K562 (cell line): ENCODE measurements at regions not wholly inside any gene's neighbourhood (a gene's known extent, or its start where the extent isn't known, plus 50 kb on each side); places are given as distances from the start of the nearest gene placed in this dataset.

Source experiments
- ATAC-seq: fragments of 200-7000 bp; cut with Tn5 transposase; 3 replicates; pipeline ENCODE4 v1.9.1; 2020; ENCODE audit warnings: moderate library complexity
- BruUV-seq: library from RNA; stranded (reverse); fragments of 400-500 nt; replicated peaks from 2 replicates; lab custom pipeline; 2021; lab: Mats Ljungman, UMichigan
- CTCF ChIA-PET: fragments of 300-600 bp; formaldehyde crosslinking; extraction: SDS; loops from one replicate; lab custom pipeline; 2021; ENCODE audit warnings: low intra/inter-chr PET ratio; lab: Yijun Ruan, JAX
- POLR2A ChIA-PET: fragments of 300-600, 350-650 bp; sonication (Branson Sonifier 250); formaldehyde crosslinking; extraction: SDS; loops from one replicate; lab custom pipeline; 2021; ENCODE audit warnings: antibody characterized with exemption, inconsistent platforms; lab: Yijun Ruan, JAX
- DNase-seq, 4 experiments: peaks; one replicate each; pipeline versions ENCODE4 v3.0.0 to v3.0.0-alpha.2; 2011 to 2018; ENCODE audit warnings: low spot score in 3 of 4, mixed read lengths in 3 of 4; ENCODE audit errors: extremely low read depth in 1 of 4
- FAIRE-seq: peaks from 2 replicates; lab custom pipeline; 2011; peaks lifted over from hg19 to GRCh38; lab: Jason Lieb, UNC
- H2AFZ ChIP-seq: 2 replicates; pipeline ENCODE4 v1.6.0; 2011; ENCODE audit warnings: low read depth, low read length, control low read depth, inconsistent platforms
- H3K27ac ChIP-seq: fragments of 200-600 bp; 3 replicates; pipeline ENCODE4 v1.8.0; 2011; ENCODE audit warnings: low read depth, mild to moderate bottlenecking, control low read depth, inconsistent platforms, low read length, moderate library complexity, mixed read lengths; ENCODE audit errors: extremely low read depth
- H3K27me3 ChIP-seq, 2 experiments: fragments of 300-600 bp in 1 of 2; 2 replicates in 1 of 2; 3 replicates in 1 of 2; pipeline versions ENCODE4 v1.6.0 to v1.8.0; 2011; ENCODE audit warnings: inconsistent platforms in 2 of 2, low read length in 2 of 2, mild to moderate bottlenecking in 1 of 2, mixed read lengths in 1 of 2, moderate library complexity in 1 of 2; ENCODE audit not compliant: control insufficient read depth in 2 of 2, insufficient read depth in 2 of 2
- H3K36me3 ChIP-seq: fragments of 300-600 bp; 3 replicates; pipeline ENCODE4 v1.8.0; 2011; ENCODE audit warnings: mild to moderate bottlenecking, low read length, inconsistent platforms; ENCODE audit not compliant: control insufficient read depth, insufficient read depth
- H3K4me1 ChIP-seq, 2 experiments: fragments of 200-600 bp in 1 of 2; replicated peaks in 1 of 2; 2 replicates in 1 of 2; 3 replicates in 1 of 2; pipeline versions ENCODE4 v1.5.1 to v1.8.0; 2011; ENCODE audit warnings: inconsistent platforms in 2 of 2, low read length in 2 of 2, mild to moderate bottlenecking in 1 of 2, mixed read lengths in 1 of 2, moderate library complexity in 1 of 2; ENCODE audit not compliant: control insufficient read depth in 2 of 2, insufficient read depth in 2 of 2
- H3K4me2 ChIP-seq: 2 replicates; pipeline ENCODE4 v1.6.1; 2011; ENCODE audit warnings: low read length, control low read depth, inconsistent platforms, mixed read lengths; ENCODE audit not compliant: insufficient read depth
- H3K4me3 ChIP-seq: fragments of 200-600 bp; sonication (generic), shearing (Covaris generic); 2 replicates; pipeline ENCODE4 v1.5.1; 2016; ENCODE audit warnings: control low read depth, inconsistent platforms
- H3K79me2 ChIP-seq: fragments of 200-600 bp; 3 replicates; pipeline ENCODE4 v1.8.0; 2011; ENCODE audit warnings: low read length, inconsistent platforms; ENCODE audit not compliant: control insufficient read depth, insufficient read depth
- H3K9ac ChIP-seq, 2 experiments: 2 replicates each; pipeline versions ENCODE4 v1.6.0 to v1.6.1; 2011; ENCODE audit warnings: low read depth in 2 of 2, low read length in 2 of 2, control low read depth in 1 of 2, inconsistent platforms in 1 of 2, mild to moderate bottlenecking in 1 of 2, mixed read lengths in 1 of 2; ENCODE audit not compliant: insufficient read depth in 1 of 2
- H3K9me1 ChIP-seq: one replicate; pipeline ENCODE4 v1.6.0; 2011; ENCODE audit warnings: inconsistent platforms, mild to moderate bottlenecking, low read length, moderate library complexity; ENCODE audit not compliant: control insufficient read depth, insufficient read depth
- H3K9me3 ChIP-seq: replicated peaks from 2 replicates; pipeline ENCODE4 v1.5.1; 2011; ENCODE audit warnings: low read depth, low read length, inconsistent platforms; ENCODE audit not compliant: control insufficient read depth, insufficient read depth
- H4K20me1 ChIP-seq: replicated peaks from 2 replicates; pipeline ENCODE4 v1.6.1; 2011; ENCODE audit warnings: low read length, inconsistent platforms, mixed read lengths; ENCODE audit not compliant: control insufficient read depth, insufficient read depth
- CBX2 ChIP-seq: fragments of 200-600 bp; sonication (generic); IDR thresholded peaks from one replicate; pipeline ENCODE4 v1.6.1; 2012; ENCODE audit warnings: mild to moderate bottlenecking, low read length, inconsistent platforms; ENCODE audit not compliant: insufficient read depth, poor library complexity, severe bottlenecking
- GATAD2A ChIP-seq: fragments of 450-650 bp; IDR thresholded peaks from 2 replicates; pipeline ENCODE4 v1.6.1; 2017
- RBM15 ChIP-seq: fragments of 200-400 bp; formaldehyde crosslinking; IDR thresholded peaks from 2 replicates; pipeline ENCODE4 v1.6.1; 2018; ENCODE audit warnings: mild to moderate bottlenecking, low read length, moderate library complexity; ENCODE audit not compliant: insufficient read depth
- ZC3H11A ChIP-seq: IDR thresholded peaks from 2 replicates; pipeline ENCODE4 v1.6.1; 2012; ENCODE audit warnings: low read depth, low read length, improper control_type of control experiment
- WGBS: fragments of 100-300 bp; shearing (Covaris generic); methylation state at CpG from one replicate; pipeline ENCODE4 v1.1.6; 2016; ENCODE audit warnings: low coverage, mixed read lengths; ENCODE audit not compliant: insufficient coverage; ENCODE audit errors: missing lambda C conversion rate; 5-methylcytosine and 5-hydroxymethylcytosine counted together
- in situ Hi-C: fragments of 300-500 bp; cut with MboI; formaldehyde crosslinking; loops from 4 replicates; pipeline ENCODE4 v1.15.0; 2018; ENCODE audit warnings: inconsistent platforms, mixed read lengths
- intact Hi-C: fragments of 100-400 bp; cut with micrococcal nuclease; formaldehyde crosslinking; loops from 2 replicates; pipeline ENCODE4 v1.14.2; 2022
- TF ChIP-seq, protein P1 (sequence below), 2 experiments: fragments of 450-650 bp; IDR thresholded peaks; 2 replicates each; pipeline ENCODE4 v1.6.1; 2016

DNA sequence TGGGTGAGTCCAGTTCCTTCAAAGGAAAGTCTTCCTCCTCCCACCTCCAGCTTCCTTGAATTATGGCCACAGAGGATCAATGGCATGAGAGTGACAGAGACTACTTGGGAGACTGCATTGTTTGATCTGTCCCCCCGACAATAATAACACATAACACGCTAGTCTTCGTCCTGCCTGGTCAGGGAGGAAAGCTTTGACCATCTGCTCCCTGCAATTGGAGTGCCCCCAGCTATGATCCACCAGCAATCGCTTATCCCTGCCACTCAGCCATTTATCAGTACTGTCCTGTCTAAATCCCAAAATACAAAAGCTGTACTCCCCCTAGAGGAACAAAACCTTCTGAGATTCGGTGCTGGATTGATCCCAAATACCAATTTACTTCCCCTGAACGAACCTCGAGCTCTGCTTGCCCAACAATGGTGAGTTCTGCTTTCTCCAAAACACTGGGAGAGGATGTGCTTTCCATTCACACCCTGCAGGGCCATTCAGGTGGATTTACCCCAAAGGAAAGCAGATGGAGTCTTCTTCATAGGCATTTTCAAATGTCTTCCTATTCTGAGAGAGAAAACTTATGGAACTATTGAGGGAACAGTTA is 466.7 kb downstream of the TSHZ3 start:
- ChIA-PET POLR2A (interaction anchor here (0.6 kb wide), 1 partner anchor 28 kb away, joined by 3 read pairs; no protein-coding TSS in a partner anchor), CTCF (no interaction called here)
- in situ Hi-C loops (no loop called here), intact Hi-C loops (no loop called here)
- TF ChIP-seq CBX2: no peak
- TF ChIP-seq GATAD2A: no peak
- no peak for TF ChIP-seq RBM15
- no peak for TF ChIP-seq ZC3H11A
- TF ChIP-seq, protein P1, sequence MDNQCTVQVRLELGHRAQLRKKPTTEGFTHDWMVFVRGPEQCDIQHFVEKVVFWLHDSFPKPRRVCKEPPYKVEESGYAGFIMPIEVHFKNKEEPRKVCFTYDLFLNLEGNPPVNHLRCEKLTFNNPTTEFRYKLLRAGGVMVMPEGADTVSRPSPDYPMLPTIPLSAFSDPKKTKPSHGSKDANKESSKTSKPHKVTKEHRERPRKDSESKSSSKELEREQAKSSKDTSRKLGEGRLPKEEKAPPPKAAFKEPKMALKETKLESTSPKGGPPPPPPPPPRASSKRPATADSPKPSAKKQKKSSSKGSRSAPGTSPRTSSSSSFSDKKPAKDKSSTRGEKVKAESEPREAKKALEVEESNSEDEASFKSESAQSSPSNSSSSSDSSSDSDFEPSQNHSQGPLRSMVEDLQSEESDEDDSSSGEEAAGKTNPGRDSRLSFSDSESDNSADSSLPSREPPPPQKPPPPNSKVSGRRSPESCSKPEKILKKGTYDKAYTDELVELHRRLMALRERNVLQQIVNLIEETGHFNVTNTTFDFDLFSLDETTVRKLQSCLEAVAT (IDR thresholded peaks at IDR 0.05): no peak
- Histone ChIP-seq H3K27me3 (no peaks in the 10 kb centered on the region; a peak in 1 of 5 replicates), H2AFZ (no peak overlapping the region), H3K9ac (no peak overlapping the region), H3K4me1 (no peaks in the 10 kb centered on the region), H3K27ac (no peak overlapping the region), H3K4me3 (no peak overlapping the region), H4K20me1 (no peaks in the 10 kb centered on the region), H3K4me2 (no peak overlapping the region), H3K9me3 (no peaks in the 10 kb centered on the region), H3K9me1 (no peaks in the 10 kb centered on the region), H3K36me3 (no peaks in the 10 kb centered on the region), H3K79me2 (no peaks in the 10 kb centered on the region)
- WGBS: 0% methylated on average over 7 of the region's 7 CpGs
- ATAC-seq (no peak), DNase-seq (no peak), FAIRE-seq (no peak)
- no TSS peak for BruUV-seq
